ENCODE measurements at regions not wholly inside any gene's neighbourhood (a gene's known extent, or its start where the extent isn't known, plus 50 kb on each side); places are given as distances from the start of the nearest gene placed in this dataset.

DNA sequence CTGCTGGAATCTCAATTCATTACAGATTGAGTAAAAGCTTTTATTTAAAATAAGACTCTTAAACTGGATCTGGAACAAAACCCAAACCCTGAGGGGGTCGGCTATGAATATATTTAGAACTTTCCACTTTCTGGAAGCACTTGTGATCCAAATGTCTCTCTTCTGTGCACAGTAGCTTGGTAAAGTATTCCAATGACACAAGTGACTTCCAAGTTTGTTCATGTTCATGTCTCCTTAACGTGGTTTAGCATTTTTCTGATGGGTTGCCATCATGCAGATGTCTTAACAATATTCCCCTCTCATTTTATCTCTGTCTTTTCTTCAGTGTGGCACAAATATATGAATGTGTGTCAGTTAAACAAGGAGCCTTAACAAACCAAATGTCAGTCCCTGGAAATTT lies 191.9 kb upstream of the SORCS1 start:
- Histone ChIP-seq H3K9me3 (ENCODE audit: control insufficient read depth in 4 of 4, low read length in 3 of 4) (no peaks in the 10 kb centered on the region), H3K36me3 (ENCODE audit: control insufficient read depth in 4 of 4, insufficient read depth in 3 of 4, low read depth in 1 of 4, low read length in 3 of 4) (no peaks in the 10 kb centered on the region), H3K4me1 (ENCODE audit: control insufficient read depth in 4 of 4, insufficient read depth in 4 of 4, low read length in 3 of 4) (no peaks in the 10 kb centered on the region), H3K27me3 (ENCODE audit: control insufficient read depth in 4 of 4, insufficient read depth in 4 of 4, low read length in 3 of 4) (no peaks in the 10 kb centered on the region), H3K9ac (ENCODE audit: low read depth in 1 of 2, low read length in 2 of 2) (no peak overlapping the region), H3K27ac (ENCODE audit: low read depth in 1 of 2, low read length in 2 of 2) (no peak overlapping the region), H3K4me3 (ENCODE audit: low read depth in 1 of 3, low read length in 3 of 3) (no peak overlapping the region)
- no peak for DNase-seq (ENCODE audit: low spot score)
- TF ChIP-seq RAD21 (IDR thresholded peaks at IDR 0.05) (no peak), NR2F2 (IDR thresholded peaks at IDR 0.05) (no peak), CTCF (IDR thresholded peaks at IDR 0.05; ENCODE audit: low read depth, low read length, missing input control) (no peak), FOXA1 (IDR thresholded peaks at IDR 0.05) (no peak), HNF4A (conservative IDR thresholded peaks at IDR 0.05) (no peak), HNF4G (IDR thresholded peaks at IDR 0.05) (no peak), RXRA (IDR thresholded peaks at IDR 0.05) (no peak), REST (IDR thresholded peaks at IDR 0.05) (no peak), SP1 (IDR thresholded peaks at IDR 0.05) (no peak), GABPA (IDR thresholded peaks at IDR 0.05 in 1 of 2, conservative IDR thresholded peaks at IDR 0.05 in 1 of 2) (no peak), TAF1 (conservative IDR thresholded peaks at IDR 0.05) (no peak), FOXA2 (IDR thresholded peaks at IDR 0.05) (no peak), EGR1 (IDR thresholded peaks at IDR 0.05; ENCODE audit: low read depth in 2 of 2) (no peak), YY1 (IDR thresholded peaks at IDR 0.05) (no peak), JUND (IDR thresholded peaks at IDR 0.05) (no peak)
- TF ChIP-seq, protein P1, sequence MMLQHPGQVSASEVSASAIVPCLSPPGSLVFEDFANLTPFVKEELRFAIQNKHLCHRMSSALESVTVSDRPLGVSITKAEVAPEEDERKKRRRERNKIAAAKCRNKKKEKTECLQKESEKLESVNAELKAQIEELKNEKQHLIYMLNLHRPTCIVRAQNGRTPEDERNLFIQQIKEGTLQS (IDR thresholded peaks at IDR 0.05) = no peak
- TF ChIP-seq, protein P2, sequence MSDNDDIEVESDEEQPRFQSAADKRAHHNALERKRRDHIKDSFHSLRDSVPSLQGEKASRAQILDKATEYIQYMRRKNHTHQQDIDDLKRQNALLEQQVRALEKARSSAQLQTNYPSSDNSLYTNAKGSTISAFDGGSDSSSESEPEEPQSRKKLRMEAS (IDR thresholded peaks at IDR 0.05) = no peak
- TF ChIP-seq, protein P3, sequence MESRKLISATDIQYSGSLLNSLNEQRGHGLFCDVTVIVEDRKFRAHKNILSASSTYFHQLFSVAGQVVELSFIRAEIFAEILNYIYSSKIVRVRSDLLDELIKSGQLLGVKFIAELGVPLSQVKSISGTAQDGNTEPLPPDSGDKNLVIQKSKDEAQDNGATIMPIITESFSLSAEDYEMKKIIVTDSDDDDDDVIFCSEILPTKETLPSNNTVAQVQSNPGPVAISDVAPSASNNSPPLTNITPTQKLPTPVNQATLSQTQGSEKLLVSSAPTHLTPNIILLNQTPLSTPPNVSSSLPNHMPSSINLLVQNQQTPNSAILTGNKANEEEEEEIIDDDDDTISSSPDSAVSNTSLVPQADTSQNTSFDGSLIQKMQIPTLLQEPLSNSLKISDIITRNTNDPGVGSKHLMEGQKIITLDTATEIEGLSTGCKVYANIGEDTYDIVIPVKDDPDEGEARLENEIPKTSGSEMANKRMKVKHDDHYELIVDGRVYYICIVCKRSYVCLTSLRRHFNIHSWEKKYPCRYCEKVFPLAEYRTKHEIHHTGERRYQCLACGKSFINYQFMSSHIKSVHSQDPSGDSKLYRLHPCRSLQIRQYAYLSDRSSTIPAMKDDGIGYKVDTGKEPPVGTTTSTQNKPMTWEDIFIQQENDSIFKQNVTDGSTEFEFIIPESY (IDR thresholded peaks at IDR 0.05) = no peak
- 49% methylated on average over 2 of the region's 2 CpGs for WGBS

All from liver (tissue), 8 donors.